ENCODE measurements at regions not wholly inside any gene's neighbourhood (a gene's known extent, or its start where the extent isn't known, plus 50 kb on each side); places are given as distances from the start of the nearest gene placed in this dataset.
"Not testable (repeated sequence)": the region's sequence is repeated elsewhere in the genome, so short reads cannot be mapped to it uniquely, and the experiment has no call there.

DNA sequence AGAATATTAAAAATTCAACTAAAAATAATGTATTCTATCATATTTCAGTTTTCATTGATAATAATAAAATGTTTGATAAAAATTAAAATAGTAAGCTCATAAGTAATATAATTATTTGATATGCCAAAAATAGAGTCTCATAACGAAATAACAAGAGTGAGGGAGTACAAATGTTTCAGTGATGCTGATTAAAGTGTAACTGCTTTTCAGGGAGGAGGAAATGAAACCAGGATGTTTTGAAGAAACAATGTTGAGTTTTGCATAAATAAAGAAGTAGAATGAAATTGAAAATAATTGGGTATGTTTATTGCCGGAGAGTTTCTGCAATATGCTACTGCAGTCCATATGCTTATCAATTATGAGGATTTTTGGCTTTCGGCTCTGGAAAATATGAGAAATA, 1159.8 kb upstream of the ADGRL2 start:
- no peak for DNase-seq (ENCODE audit: low read depth)

DNA sequence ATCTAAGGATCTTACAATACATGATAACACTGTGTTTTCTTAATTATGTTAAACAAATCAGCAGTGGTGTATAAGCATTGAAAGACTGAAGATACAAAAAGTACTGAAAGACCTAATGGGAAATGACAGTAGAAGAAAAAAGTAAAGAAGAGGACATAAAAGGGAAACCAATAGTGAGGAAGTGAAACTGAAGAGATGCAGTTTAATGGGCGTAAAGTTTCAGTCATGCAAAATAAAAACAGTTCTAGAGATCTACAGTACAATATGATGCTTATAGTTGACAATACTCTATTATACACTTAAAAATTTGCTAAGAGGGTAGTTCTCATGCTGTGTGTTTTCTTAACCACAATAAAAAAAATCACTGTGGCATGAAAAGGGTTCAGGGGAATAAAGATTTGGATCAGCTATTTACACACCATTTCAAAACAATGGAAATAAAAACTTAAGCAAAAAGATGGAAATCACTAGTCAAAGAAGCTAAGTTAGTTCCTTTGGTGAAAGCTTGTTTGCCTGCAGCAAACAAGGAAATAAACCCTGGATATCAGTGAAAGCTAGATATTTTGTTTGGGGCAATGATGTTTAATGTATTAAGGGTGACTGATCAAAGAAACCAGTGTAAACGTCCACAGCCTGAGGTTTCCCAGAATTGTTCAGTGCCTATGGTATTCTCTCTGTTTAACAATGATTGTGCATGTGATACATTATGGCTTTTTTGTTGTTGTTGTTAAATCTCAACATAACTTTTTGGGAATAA, 1160.8 kb upstream of the ADGRL2 start:
- DNase-seq (ENCODE audit: low read depth) = no peak

DNA sequence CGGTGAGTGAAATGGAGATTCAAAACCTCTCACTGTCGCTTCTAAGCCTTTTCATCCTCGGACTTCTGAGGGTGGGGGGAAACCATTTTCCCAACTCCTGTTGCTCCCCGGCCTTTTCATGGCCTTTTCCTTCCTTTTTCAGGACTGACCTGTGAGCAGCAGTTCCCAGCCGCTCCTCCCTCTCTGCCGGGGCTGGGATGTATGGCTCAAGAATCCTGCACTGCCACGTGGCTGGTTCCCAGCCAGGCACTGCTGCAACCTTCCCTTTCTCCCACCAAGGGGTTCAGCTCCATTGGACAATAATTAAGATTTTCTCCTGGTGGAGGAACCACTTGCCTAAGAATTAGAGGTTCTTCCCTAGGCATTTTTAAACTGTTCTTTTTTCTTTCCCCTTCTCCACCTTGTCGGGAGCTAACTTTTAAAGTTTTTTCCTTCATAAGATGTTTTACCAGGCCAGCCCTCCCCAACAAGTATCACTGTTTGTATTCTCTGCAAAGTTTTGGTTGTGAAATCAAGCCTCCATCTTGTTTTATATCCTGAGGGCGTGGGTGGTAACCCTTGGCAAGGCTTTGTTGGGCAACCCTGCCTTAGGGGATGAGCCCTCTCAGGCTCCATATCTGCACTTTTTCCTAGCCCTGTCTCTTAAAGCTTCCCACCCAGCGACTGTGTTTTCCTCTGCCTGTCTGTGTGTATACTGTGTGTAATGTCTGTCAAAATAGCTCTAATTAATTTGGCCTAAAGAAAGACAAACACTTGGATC, 1166.6 kb upstream of the ADGRL2 start:
- DNase-seq (ENCODE audit: low read depth) = no peak

DNA sequence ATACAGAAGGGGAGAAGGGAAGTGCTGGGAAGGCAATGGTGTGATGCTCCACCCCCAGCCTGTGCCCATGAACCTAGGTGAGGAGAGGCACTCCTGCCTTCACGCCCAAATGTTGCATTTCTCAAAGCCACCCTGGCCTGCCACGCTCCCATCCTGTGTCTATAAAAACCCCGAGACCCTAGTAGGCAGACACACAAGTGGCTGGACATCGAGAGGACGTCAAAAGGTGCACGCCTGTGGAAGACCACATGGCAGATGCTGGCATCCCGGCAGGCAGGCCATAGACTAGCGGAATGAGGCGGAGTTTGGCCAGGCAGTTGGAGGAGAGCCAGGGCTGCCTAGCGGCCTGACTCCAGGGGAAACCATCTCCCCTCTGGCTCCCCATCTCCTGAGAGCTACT, 1168.5 kb upstream of the ADGRL2 start:
- DNase-seq (ENCODE audit: low read depth) = no peak

DNA sequence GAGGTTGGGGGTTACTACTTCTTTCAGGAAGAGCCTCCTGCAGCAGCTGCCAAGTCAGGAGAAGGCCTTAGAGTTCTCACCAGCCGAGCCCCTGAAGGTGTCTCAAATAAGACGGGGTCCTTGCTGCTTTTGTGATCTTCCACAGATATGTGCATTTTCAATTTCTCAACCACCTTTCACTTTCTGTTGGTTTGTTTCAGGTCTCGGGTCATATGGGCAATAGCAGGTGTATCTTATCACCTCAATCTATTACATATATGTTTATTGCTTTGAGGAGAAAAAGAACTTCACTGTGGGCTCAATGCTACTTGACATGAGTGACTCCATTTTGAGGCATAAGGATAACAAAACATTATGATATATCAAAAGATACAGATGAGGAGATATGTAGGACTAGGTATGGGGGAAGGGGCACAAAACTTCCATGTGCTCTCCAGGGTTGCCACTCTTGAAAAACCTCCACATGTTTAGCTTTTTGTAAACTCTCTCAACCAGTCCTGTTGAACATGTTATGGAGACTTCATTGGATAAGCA, 1171.4 kb upstream of the ADGRL2 start:
- DNase-seq (ENCODE audit: low read depth) = no peak

DNA sequence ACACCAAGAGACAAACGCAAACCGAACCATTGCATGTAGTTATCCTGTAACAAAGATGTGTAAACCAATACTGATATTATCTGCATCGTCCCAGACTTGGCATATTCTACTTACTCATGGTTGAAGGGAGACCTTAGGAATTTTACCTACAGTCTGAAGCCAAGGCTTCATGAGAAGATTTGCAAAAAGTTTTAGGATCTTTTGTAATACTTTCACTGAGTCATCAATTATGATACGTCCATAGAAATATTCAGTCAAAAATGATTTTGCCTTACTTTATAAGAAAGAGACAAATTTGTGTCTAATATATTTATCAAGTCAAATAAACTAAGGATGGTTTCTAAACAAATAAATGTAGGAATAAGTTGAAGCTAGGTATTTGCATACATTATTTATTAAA, 1176.1 kb upstream of the ADGRL2 start:
- no peak for DNase-seq (ENCODE audit: low read depth)

DNA sequence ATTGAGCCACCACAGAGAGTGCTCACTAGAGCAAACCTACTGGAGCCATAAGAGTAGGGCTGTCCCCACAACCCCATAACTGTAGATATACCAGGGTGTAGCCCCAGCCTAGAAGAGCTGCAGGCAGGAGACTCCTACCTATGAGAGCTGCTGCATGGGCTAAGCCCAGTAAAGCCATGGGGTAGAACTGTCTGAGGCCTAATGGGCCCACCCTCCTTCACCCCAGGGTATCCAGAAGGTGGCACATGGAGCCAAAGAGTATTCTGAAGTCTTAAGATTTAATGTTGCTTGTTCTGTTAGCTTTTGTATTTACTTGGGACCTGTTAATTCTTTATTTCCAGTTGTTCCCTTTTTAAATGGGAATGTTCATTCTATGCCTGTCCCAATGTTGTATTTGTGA, 1193.7 kb upstream of the ADGRL2 start:
- DNase-seq (ENCODE audit: low read depth) = no peak

DNA sequence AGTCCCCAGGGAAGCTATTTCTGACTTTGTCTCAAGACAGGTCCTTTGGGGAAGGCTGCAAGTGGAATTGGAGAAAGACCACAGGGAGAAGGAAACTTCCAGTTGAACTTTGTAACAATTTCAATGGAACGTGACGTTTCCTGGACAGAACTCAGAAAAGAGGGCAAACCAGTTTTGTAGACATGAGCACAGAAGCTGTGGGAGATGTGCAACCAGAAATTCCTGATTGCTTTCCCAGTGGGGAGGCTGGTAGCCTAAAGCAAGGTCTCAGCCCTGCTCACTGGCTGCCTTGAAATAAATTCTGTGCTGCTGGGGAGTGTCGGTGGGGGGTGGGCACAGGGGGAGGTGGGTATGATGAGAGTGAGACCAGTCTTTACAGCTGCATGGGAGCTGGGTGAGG, 1206.7 kb upstream of the ADGRL2 start:
- no peak for DNase-seq (ENCODE audit: low read depth)

DNA sequence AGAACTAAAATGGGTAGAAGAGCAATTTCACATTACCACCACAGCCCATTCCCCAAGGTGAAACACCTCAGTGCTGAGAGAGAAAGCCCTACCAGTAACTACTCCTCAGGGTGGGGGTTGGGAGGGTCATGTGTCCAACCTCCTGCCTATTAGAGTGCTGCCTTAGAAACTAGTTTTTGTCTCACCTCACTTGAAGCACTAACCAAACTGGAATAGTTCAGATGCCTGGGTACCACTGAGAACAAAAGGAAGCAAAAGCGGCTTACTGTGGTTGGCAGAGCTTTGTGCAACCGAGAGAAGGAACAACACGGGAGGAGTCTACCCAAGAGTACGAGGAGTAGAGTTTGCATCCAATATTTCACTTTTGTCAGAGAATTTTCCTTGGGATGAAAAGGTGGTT, 1207.5 kb upstream of the ADGRL2 start:
- no peak for DNase-seq (ENCODE audit: low read depth)

DNA sequence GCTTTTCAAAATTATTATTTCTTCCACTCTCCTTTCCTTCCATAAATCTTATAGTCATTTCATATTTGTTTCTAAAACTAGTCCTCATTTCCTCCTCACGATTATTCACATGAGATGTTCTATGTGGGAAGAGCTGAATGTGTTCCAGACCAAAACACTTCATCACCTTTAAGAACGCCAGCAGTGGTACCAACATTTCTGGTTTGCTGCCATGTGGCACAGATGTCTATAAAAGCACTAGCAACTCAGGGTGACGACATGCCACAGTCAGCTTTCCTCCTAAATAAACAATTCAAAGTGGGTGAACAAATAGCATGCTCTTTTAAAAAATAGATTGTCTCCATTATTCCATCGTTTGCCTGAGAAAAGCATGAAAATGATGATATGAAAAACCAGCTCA, 1217.8 kb upstream of the ADGRL2 start:
- no peak for DNase-seq (ENCODE audit: low read depth)

DNA sequence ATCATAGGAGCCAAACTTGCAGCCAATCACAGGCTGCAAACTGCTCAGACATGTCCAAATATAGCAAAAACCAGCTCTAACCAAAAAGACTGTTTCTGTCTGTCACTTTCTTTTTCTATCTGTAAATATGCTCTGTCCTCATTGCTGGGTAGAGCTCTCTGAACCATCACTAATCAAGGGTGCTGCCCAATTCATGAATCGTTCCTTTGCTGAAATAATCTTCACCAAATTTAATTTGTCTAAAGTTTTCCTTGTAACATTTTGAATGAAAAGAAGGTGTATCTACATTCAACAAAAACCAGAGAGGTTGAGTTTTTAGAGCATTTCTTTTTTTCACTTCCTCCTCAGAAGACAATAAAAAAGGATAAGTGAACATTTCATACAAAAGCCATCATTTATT, 1221.7 kb upstream of the ADGRL2 start:
- DNase-seq (ENCODE audit: low read depth) = no peak

DNA sequence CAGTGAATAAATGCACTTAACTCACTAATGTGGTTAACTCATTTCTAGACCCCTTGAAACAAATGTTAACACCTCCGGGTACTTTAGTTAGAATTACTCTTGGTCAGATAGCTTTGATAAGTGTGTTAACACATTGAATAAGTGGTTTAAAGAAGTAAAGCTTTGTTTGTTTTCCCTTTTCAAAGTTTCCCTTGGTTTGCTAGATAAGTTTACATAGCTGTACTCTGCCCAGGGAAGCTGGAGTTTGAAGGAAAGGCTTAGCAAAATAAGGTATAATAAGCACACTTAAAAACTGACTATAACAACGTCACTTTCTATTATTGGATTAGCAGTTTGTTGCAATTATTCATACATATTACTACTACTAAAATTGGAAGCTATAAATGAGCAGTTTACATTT, 1233.9 kb upstream of the ADGRL2 start:
- DNase-seq (ENCODE audit: low read depth) = no peak

DNA sequence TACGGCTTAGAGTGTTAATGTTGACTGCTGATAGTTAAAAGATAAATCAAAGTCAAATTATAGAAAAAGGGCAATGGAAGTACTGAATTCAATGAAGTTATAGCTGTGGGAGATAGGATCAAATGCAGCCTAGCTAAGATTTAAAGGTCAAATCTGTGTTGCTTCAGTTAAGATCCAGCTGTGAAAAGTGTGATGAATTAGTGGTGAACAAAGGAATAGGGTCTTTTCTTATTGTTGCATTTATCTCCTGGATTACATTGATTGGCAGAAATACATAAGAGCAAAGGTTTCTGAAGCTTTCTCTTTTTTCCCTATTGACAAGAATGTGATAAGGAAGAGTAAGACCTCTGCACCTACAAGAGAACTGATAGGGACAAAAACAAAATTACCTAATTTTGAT, 1234.6 kb upstream of the ADGRL2 start:
- DNase-seq (ENCODE audit: low read depth) = no peak

DNA sequence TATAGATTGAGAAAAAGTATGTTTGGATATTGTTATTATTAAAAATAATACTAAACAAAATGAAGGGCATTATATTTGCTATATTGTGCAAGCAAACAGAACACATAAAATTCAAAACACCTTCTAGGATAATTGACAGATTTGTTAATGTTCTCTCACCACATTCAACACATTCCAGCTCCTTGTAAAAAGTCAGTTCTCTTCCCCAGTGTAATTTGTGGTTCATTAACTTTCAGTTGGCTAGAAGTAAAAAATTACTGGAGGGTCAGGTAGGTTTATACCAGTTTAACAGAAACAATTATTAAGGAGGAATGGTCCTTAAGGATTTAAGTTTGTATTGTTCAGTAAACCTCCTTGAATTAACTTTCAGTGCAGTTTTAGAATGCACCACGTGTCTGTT, 1235.3 kb upstream of the ADGRL2 start:
- DNase-seq (ENCODE audit: low read depth) = no peak

DNA sequence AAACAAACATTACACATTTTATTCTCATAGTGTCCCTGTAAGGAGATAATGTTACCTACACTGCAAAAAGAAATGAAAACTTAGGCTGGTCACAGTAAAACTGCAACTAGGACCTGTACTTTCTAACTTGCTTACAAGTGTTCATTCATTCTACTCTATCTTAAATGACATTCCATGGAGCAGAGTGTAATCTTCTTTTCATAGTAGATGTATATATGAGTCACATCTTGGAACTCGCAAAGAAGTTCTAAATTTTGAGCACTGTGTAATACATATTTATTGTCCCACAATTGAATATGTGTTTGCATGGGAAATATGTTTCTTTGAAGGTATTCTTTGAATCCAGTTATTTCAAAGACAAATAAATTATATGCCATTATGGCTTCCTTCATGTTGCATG, 1258.5 kb upstream of the ADGRL2 start:
- no peak for DNase-seq (ENCODE audit: low read depth)

DNA sequence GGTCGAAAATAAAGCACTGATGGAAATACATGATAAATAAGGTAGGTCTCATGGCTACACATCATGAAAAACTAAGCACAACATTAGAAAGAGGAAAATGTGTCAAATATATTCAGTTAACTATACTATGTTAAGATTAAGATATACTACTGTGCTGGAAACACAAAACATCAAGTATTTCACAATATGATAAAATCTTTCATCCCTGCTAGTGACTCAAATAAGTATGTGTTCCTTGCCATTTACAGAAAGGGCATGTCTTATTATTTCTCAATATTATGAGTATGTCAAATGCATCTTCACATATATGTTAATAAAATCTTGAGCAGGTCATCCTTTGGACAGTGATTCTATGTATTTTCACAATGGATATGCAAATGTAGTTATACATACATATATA, 1260.1 kb upstream of the ADGRL2 start:
- no peak for DNase-seq (ENCODE audit: low read depth)

DNA sequence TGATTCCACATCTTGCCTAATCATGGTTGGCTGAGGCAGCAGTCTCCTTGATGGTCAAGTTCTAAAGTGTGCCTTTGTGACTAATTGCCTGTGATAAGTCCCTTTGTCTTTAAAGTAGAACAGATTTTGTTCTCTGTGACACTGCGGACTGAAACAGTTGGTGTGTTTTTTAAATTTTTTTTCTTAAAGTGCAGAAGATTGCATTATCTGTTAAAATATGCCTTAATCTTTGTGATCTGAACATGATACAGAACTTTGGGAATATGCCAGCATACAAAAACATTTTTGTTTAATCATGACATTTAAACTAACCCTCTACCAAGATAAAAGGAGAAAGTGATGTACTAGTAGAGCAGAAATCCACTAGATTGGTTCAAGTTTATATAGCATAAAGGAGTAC, 1260.6 kb upstream of the ADGRL2 start:
- DNase-seq (ENCODE audit: low read depth) = no peak

DNA sequence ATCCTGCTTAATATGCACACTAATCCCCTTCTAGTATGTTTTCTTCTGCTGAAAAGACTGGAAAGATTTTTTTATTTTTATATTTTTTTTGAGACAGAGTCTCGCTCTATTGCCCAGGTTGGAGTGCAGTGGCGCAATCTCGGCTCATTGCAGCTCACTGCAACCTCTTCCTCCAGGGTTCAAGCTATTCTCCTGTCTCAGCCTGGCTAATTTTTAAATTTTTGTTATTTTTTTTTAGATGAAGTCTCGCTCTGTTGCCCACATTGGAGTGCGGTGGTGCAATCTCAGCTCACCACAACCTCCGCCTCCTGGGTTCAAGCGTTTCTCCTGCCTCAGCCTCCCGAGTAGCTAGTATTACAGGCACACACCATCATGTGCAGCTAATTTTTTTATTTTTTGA, 1261.4 kb upstream of the ADGRL2 start:
- not testable (repeated sequence) for DNase-seq (ENCODE audit: low read depth)

DNA sequence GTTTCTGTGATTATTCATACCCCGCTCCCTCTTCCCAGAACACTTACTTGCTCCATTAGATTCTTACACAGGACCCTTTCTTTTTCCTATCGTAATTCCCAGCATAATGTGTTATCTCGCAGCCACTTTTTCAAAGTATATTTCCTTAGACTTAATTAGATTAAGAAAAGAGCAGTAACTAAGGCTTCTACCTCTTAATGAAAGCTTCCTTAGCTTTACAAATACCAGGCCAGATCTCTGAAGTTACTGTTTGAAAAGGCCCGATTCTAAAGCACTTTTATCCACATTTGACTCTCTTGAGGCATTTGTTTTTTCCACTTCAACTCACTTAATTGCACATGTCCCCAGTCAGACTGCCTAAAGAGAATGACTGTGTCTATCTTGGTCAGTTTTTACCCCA, 1264.3 kb upstream of the ADGRL2 start:
- DNase-seq (ENCODE audit: low read depth) = no peak

DNA sequence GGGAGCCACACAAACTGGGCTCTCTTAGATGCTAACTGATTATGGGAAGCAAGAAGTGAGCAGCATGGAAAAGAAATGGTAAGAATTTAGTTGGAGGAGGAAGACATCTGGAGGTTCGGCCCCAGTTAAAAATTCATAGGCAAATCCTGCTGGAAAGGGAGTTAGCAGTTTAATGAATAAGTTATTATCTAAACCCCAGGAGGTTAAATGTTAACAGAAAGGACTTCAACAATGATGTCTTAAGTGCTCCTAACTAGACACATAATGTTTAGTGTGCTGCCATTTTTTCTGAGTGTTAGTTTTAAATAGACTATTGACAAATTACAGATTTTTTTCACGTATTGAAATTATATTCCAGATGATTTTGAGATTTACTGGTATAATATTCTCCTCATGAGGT, 1265.3 kb upstream of the ADGRL2 start:
- DNase-seq (ENCODE audit: low read depth) = no peak

DNA sequence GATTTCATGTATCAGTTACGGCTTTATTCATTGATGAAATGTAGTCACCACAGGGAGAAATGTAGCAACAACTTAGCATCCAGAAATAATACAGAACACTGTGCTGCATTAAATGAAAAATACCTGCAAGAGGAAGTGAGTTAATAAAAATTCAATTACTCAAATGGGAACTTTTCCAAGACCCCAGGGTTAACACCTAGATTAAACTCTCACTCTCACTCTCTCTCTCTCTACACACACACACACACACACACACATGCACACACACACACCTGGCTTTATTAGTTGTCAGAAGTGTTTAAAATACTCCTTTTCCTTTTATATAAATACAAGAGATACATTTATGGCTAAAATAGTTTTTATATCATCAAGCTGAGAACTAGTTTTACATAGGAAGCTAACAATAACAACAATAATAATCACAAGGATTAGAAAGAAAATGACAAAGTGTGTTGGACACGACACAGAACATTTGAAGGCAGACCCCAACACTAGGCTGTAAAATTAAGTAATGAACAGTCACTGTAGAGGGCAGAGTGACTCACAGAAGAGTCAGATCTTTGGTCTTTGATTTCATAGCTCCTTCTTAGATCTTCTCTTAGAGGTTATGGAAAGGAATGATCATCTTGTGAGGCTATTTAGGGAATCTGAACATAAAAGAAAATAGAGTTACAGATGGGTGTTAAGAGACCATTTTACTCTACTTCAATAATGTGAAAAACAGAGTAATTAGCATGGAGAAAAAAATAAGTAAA, 1266.0 kb upstream of the ADGRL2 start:
- no peak for DNase-seq (ENCODE audit: low read depth)

DNA sequence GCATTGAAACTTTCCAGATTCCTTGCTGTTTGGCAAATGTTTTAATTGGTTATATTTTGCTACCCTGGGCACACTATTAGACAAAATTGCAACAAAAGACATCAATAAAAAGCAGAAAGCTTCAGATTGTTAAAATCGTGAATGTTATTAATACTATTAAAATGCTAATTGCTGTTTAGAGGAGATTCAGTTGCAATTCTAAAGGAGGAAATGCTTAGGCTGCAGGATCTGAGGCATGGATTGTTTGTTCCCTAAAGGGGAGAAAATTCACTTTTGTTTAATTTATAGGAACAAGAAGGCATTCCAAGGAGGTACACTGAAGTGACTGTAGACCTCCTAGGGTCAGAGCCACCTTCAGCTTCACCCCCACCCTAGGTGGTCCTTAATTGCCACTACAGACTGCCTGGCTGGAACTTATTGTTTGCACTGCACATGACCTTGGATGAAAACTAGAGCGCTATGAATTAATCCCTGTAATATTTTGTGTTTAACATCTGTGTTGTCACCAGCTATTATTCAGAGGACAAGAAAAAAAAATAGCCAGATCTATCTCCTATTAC, 1266.9 kb upstream of the ADGRL2 start:
- DNase-seq (ENCODE audit: low read depth) = no peak

DNA sequence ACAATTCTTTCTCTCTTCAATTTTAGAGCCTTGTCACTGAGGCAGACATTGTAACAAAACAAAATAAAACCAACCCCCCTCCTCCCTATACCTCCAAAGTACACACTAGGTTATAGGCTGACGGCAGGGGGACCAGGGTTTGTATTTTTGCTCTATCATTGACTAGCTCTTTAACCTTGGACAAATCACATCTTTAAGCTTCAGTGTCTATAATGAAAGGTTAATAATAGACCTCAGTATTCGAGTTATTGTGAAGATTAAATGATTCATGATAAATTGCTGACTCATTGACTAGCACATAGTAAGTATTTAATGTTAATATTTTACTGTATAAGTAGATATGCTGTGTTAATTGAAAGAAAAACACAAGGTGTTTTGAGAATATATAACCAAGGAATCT, 1267.6 kb upstream of the ADGRL2 start:
- no peak for DNase-seq (ENCODE audit: low read depth)

Data from activated T-cell treated with anti-CD3 and anti-CD28 coated beads for 48 hours (primary cell).